GM21381 (cell line): ENCODE measurements at regions not wholly inside any gene's neighbourhood (a gene's known extent, or its start where the extent isn't known, plus 50 kb on each side); places are given as distances from the start of the nearest gene placed in this dataset.

Experiments
- ATAC-seq: cut with Tn5 transposase; IDR thresholded peaks from one replicate; pipeline ENCODE4 v1.9.1; 2021; ENCODE audit warnings: mild to moderate bottlenecking, moderate library complexity; ENCODE audit not compliant: unreplicated experiment

DNA sequence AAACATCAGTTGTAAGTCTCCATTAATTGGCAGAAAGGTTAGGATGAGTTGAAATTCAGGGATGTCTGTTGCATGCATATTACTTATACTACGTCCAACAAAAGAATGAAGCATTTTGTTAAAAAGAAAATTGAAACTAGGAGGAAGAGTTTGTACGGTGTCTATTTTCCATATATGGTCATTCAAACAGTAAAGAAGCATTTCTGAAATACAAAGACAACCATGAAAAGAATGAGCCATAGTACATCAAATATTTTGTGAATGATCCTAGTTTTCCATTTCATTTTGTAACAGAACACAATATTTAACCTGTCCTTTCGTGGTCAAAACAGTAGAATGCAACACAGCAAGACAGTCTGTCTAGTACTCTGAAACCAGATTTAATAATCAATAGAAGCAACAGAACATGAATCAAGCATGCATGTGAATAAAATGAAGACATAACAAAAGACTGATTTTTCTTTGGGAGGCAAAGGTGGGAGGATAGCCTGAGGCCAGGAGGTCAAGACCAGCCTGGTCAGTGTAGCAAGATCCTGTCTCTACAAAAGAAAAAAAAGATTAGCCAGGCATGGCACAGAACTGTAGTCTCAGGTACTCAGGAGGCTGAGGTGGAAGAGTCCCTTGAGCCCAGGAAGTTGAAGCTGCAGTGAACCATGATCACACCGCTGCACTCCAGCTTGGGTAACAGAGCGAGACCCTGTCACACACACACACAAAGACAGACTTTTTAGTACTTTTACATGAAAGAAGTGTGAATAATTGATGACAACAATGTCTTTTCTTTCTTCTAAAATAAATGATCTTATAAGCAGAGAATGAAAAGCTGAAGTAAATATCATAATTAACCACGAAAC is 156.0 kb downstream of the LRIG3 start:
- ATAC-seq, result no peak

- no peak for ATAC-seq
Observed at GRCh38 chr12:58765076-58765475, 155.2 kb downstream of the LRIG3 start.

DNA sequence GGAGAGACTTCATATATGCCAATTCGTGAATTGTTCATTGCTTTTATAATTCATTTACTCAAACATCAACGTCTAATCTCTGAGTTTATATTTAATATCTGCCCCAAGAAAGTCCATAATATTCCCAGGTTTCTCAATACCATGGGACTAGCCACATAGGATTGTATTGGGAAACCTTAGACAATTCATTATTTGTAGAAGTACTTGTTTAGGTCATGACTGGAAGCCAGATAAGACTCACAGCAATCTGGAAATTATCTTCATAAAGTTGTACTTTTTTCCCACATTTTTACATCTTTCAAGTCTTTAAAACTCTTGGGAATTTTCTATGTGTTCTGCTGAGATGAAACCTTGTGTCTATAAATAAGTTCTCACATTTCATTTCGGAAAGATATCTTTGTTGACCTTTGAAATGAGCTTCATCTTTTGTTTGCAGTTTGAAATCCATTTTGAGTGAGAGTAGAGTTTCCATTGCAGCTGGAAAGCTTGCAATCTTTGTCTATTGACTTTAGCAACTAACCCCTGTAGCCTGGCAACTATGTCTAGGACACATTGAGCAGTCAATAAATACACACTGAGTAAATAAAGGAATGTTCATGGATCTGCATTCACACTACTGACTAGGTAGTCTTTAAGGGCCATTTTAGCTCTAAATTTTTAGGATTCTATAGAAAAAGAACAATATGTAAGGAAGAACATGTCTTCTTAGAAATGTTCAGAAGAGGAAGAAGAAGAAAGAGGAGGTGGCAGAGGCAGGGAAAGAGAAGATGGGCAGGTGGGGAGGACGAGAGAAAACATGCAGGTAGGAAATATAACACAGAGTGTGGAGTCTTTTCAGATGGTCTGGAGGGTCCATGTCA is 154.4 kb downstream of the LRIG3 start:
- no peak for ATAC-seq

GRCh38 chr12:58766513-58766870 is 153.8 kb downstream of the LRIG3 start:
- no peak for ATAC-seq

- ATAC-seq, result no peak
Observed at GRCh38 chr12:58767496-58767895, 152.8 kb downstream of the LRIG3 start.

DNA sequence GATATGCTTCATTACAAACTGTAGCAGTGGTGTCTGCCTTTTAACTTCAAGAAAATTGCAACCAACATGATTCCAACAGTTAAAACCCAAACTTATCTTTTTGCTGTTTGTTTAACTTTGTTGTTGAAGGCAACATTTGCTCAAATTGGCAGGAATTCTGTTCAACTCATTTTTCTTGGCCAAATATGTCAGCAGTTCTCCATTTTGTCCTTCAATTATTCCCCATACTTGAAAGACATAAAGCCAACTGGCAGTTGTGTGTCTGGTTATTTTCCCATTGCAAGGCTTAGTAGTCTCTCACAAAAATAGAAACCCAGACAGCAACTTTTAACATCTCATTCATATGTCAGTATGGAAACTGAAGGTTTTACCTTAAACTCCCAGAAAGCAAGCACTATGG is 146.3 kb downstream of the LRIG3 start:
- ATAC-seq, result no peak

DNA sequence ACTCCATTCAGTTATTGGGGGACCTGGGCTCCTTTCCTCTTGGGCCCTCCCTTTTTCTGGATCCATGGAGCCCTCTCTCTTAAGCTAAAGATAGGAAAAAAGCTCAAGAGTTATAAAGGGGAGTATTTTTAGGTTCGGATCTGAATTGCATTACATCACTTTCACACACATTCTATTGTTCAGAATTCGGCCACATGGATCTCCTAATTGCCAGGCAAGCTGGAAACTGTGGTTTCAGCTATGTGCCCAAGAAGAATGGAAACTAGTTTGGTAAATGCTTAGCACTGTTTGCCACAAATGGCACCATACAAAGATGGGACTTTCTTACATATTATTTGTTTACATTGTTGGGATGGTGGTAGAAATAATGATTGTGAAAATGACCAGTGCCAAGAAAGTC is 145.6 kb downstream of the LRIG3 start:
- ATAC-seq, result no peak

GRCh38 chr12:58775396-58775795 is 144.9 kb downstream of the LRIG3 start:
- ATAC-seq, result no peak

- ATAC-seq, result no peak
Observed at GRCh38 chr12:58776144-58776543, 144.2 kb downstream of the LRIG3 start.

GRCh38 chr12:58777815-58778214 is 142.5 kb downstream of the LRIG3 start:
- no peak for ATAC-seq

DNA sequence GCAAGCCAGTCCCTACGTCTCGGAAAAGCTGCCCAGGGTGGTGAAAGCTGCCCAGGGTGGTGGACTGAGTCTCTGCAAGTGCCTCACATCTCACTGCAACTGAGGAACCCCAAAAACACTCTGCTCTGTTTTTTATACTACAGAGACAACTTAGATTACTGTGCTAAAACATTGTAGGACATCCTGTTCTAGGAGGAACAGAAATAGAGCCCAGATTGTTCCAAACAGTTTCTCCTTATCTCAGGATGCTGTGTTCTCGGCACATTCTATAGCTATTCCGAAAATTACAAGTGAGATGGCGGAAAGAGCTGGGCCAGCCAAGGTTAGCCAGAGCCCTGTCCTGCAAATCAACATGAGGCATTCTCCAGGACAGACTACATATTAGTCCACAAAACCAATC is 138.7 kb downstream of the LRIG3 start:
- no peak for ATAC-seq

GRCh38 chr12:58787021-58787760 is 133.1 kb downstream of the LRIG3 start:
- ATAC-seq, result no peak

DNA sequence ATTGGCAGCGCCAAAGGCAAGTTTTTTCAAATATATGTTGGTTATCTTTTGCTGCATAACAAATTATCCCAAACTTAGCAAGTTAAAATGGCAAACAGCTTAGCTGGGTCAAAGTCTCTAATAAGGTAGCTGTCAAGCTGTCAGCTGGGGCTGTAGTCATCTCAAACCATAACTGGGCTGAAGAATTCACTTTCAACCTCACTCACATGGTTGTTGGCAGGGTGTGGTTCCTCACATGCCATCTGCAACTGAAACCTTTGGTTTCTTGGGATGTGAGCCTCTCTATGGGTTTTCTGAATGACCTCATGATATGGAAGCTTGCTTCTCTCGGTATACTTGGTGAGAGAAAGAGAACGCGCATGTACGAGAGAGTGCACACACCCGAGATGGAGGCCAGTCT is 125.4 kb downstream of the LRIG3 start:
- ATAC-seq, result no peak

DNA sequence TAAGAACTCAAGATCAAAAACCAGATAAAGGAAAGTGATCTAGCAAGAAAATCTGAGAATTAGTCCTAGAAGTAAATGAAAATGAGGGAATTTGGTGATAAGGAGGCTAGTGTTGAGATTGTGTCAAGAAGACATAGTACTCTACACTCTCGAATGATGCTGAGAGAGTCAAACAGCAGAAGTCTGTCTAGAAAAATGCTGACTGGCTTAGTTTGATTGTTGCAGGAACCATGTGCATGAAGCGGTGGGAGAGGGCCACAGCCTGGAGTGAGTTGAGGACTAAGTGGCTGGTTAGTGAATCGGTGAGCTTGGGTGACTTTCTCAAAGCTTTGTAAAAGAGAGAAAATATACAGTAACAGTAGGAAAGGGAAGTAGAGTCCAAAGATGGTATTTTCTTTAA is 124.5 kb downstream of the LRIG3 start:
- ATAC-seq, result no peak

- no peak for ATAC-seq
Observed at GRCh38 chr12:58801986-58802385, 118.3 kb downstream of the LRIG3 start.

DNA sequence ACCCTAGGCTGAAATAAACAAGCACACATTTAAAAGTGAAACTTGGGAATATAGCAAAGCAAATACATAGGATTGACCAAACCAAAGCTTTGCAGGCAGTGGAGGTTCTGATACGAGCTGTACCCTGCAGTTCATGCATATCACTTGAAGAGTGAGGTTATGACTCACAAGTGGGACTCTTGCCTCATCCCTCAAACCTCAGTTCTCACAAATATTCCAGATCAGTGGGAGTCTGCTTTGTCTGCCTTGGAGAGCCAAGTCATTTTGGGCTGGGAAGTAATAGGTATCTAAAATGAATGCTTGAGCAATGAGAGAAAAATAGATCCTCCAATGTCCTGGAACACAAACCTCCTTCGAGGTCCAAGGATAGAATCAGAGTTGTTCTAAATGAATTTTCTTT is 116.4 kb downstream of the LRIG3 start:
- ATAC-seq, result no peak

DNA sequence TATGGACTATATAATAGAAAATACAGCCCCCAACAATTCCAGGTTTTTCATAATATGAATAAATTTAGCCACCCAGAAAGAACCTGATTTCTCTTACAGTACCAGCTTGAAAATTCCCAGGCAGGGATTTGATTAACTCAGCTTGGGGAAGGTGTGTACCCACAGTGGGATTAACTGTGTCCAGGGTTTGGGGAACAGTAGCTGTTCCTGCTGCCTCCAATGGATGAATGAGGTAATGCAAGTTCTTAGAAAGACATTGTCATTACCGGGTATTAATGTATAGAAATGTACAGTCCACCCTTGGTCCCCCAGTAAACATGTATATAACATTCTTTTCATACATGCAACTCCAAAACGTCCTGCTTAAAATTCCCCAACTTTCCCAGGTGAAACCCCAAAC is 115.6 kb downstream of the LRIG3 start:
- no peak for ATAC-seq

GRCh38 chr12:58809064-58809607 is 111.2 kb downstream of the LRIG3 start:
- no peak for ATAC-seq

DNA sequence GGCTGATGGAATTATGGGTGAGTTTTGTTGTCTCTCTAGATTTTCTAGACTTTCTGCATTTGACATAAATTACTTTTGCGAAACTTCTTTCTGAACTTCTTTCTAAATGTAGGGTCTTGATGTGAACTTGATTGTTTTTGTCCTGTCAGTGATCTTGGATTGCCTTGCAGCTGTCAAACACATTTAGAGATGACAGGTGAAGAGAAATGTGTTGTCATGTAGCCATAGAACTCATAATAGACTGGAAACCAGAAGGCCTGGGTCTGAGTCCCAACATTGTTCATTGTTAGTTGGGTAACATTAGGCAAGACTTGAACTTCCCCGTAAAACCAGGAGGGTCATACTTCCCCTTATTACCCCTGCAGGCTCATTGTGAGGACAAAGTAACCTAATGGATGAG is 109.0 kb downstream of the LRIG3 start:
- ATAC-seq, result no peak

DNA sequence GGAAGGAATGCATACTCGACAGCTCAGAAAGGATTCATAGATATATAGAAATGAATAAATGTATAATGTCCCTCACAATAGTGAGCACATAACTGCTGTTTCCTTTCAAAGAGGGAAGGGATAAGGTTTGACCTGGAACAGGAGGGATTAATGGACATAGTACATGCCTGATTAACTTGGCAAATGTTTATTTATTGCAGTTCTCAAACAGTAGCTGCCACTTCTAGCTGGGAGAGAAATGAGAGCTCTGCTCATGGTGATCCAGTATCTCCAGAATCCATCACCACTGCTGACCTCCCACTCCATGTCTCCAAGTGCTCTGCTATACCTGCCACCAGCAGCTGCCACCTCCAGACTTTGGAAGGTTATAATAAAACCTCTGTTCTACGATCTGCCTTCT is 108.1 kb downstream of the LRIG3 start:
- no peak for ATAC-seq

DNA sequence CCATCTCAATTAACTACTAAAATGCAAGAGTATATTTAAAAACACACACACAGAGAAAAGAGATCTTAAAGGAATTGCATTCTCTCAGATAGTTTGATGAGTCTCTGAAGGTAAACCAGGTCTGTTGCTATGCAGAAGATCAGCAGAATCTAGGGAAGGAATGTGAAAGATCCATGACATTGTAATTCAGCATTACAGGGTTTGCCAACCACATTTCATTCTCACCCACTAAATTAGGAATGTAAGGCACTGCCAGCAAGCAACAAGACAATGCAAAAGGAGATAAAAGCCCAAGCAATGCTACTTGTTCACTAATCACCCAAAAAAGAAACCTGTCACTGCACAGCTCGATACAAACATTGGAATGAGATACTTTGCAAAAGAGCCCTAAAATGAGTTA is 106.3 kb downstream of the LRIG3 start:
- no peak for ATAC-seq
